Panc1 (cell line): ENCODE measurements at regions not wholly inside any gene's neighbourhood (a gene's known extent, or its start where the extent isn't known, plus 50 kb on each side); places are given as distances from the start of the nearest gene placed in this dataset.

Experiments used
- ATAC-seq: fragments of 200-7000 bp; cut with Tn5 transposase; 2 replicates; pipeline ENCODE4 v1.9.1; 2020; ENCODE audit warnings: mild to moderate bottlenecking, moderate library complexity
- BruUV-seq: library from RNA; stranded (reverse); fragments of 400-500 nt; replicated peaks from 2 replicates; lab custom pipeline; 2021; lab: Mats Ljungman, UMichigan
- CTCF ChIA-PET: fragments of 300-600 bp; sonication (Branson Sonifier 250); formaldehyde crosslinking; loops from one replicate; lab custom pipeline; 2022; ENCODE audit warnings: antibody characterized with exemption; lab: Charles Lee
- POLR2A ChIA-PET: fragments of 300-600 bp; sonication (Branson Sonifier 250); formaldehyde crosslinking; loops from one replicate; lab custom pipeline; 2022; ENCODE audit warnings: antibody characterized with exemption; lab: Charles Lee
- DNase-seq: peaks from one replicate; pipeline ENCODE4 v3.0.0-alpha.2; 2010; ENCODE audit warnings: low read depth, low spot score
- H3K27ac ChIP-seq: 2 replicates; pipeline ENCODE4 v1.5.1; 2011; ENCODE audit warnings: mild to moderate bottlenecking, low read length, inconsistent platforms
- H3K27me3 ChIP-seq: fragments of 200-500 bp; sonication (Bioruptor generic); 2 replicates; pipeline ENCODE4 v1.6.0; 2014; ENCODE audit warnings: low read length, inconsistent platforms; ENCODE audit not compliant: control insufficient read depth, insufficient read depth
- H3K36me3 ChIP-seq: fragments of 200-500 bp; sonication (Bioruptor generic); 2 replicates; pipeline ENCODE4 v1.5.1; 2014; ENCODE audit warnings: inconsistent platforms, mild to moderate bottlenecking, low read length, moderate library complexity; ENCODE audit not compliant: control insufficient read depth, insufficient read depth
- H3K4me1 ChIP-seq: 2 replicates; pipeline ENCODE4 v1.5.1; 2011; ENCODE audit warnings: inconsistent platforms, mild to moderate bottlenecking, low read length, moderate library complexity; ENCODE audit not compliant: control insufficient read depth, insufficient read depth
- H3K4me3 ChIP-seq, 2 experiments: 2 replicates each; pipeline ENCODE4 v1.5.1; 2011 to 2012; ENCODE audit warnings: low read depth in 2 of 2, low read length in 2 of 2, mild to moderate bottlenecking in 2 of 2, inconsistent platforms in 1 of 2, moderate library complexity in 1 of 2
- H3K9me3 ChIP-seq: fragments of 200-500 bp; sonication (Bioruptor generic); 2 replicates; pipeline ENCODE4 v1.5.1; 2014; ENCODE audit warnings: low read depth, mild to moderate bottlenecking, inconsistent platforms, low read length, moderate library complexity; ENCODE audit not compliant: control insufficient read depth, insufficient read depth
- CTCF ChIP-seq: fragments of 450-650 bp; IDR thresholded peaks from 2 replicates; pipeline ENCODE4 v1.5.1; 2017; ENCODE audit warnings: mild to moderate bottlenecking
- POLR2AphosphoS5 ChIP-seq: IDR thresholded peaks from 2 replicates; pipeline ENCODE4 v1.6.1; 2012; ENCODE audit warnings: mild to moderate bottlenecking, low read depth, low read length, moderate library complexity
- REST ChIP-seq, 2 experiments: IDR thresholded peaks; 2 replicates each; pipeline ENCODE4 v1.6.1; 2011 to 2012; ENCODE audit warnings: low read depth in 2 of 2, control low read depth in 1 of 2, low read length in 1 of 2, mild to moderate bottlenecking in 1 of 2, moderate library complexity in 1 of 2; ENCODE audit not compliant: insufficient read depth in 1 of 2
- SIN3A ChIP-seq: IDR thresholded peaks from 2 replicates; pipeline ENCODE4 v1.6.1; 2012; ENCODE audit warnings: low read depth, mild to moderate bottlenecking, low read length, moderate library complexity, borderline replicate concordance; ENCODE audit not compliant: insufficient read depth
- TCF7L2 ChIP-seq: IDR thresholded peaks from 2 replicates; pipeline ENCODE4 v1.6.1; 2011; ENCODE audit warnings: mild to moderate bottlenecking, low read depth, low read length, inconsistent platforms
- in situ Hi-C: cut with HindIII; loops from 2 replicates; pipeline ENCODE4 v1.10.0; 2016; ENCODE audit warnings: low sequenced_read_pairs, low pct_unique_long_range_greater_than_20kb
- intact Hi-C: fragments of 100-400 bp; cut with micrococcal nuclease; formaldehyde crosslinking; loops from one replicate; pipeline ENCODE4 v1.10.0; 2022; ENCODE audit not compliant: unreplicated experiment

GRCh38 chr17:77489239-77489892 is 348.6 kb downstream of the SEC14L1 start:
- Histone ChIP-seq H3K36me3 (peaks cover 20% of the 10 kb centered on the region; the same call in 1 of the 2 replicates), H3K9me3 (no peaks in the 10 kb centered on the region), H3K4me3 (no peak overlapping the region), H3K27me3 (no peaks in the 10 kb centered on the region), H3K4me1 (peaks cover 7% of the 10 kb centered on the region), H3K27ac (no peak overlapping the region)
- TF ChIP-seq TCF7L2, result no peak
- no peak for TF ChIP-seq SIN3A
- TF ChIP-seq REST (IDR thresholded peaks at IDR 0.05; ENCODE audit: insufficient read depth in 1 of 2, low read depth in 2 of 2, low read length in 1 of 2), result no peak
- TF ChIP-seq CTCF, result no peak
- TF ChIP-seq POLR2AphosphoS5, result no peak; the same call in 1 of the 2 replicates
- ChIA-PET POLR2A (no interaction called here), CTCF (no interaction called here)
- no TSS peak for BruUV-seq
- DNase-seq (no peak), ATAC-seq (no peak)
- intact Hi-C loops (no loop called here), in situ Hi-C loops (no loop called here)

- intact Hi-C loops, result loop anchor here (10.0 kb wide), 1 partner anchor 65 kb away; no protein-coding TSS in a partner anchor
- ChIA-PET CTCF (no interaction called here), POLR2A (no interaction called here)
- H3K4me3 ChIP-seq, result no peak overlapping the region
- DNase-seq, result no peak
- peaks cover 21% of the 10 kb centered on the region for H3K36me3 ChIP-seq
- no peaks in the 10 kb centered on the region for H3K27me3 ChIP-seq
- no peak overlapping the region for H3K27ac ChIP-seq
- no peak for TF ChIP-seq CTCF
- no peak for TF ChIP-seq POLR2AphosphoS5
- no peak for TF ChIP-seq SIN3A
- no peak for TF ChIP-seq REST (IDR thresholded peaks at IDR 0.05; ENCODE audit: insufficient read depth in 1 of 2, low read depth in 2 of 2, low read length in 1 of 2)
- no peak for TF ChIP-seq TCF7L2
- ATAC-seq, result peak; percentile 17; the same call in 1 of the 2 replicates
- in situ Hi-C loops, result no loop called here
- no peaks in the 10 kb centered on the region for H3K9me3 ChIP-seq
- no TSS peak for BruUV-seq
- H3K4me1 ChIP-seq, result peaks cover 11% of the 10 kb centered on the region
Measured at GRCh38 chr17:77489893-77490255, 349.1 kb downstream of the SEC14L1 start.
